PC-9 (cell line): ENCODE measurements at regions not wholly inside any gene's neighbourhood (a gene's known extent, or its start where the extent isn't known, plus 50 kb on each side); places are given as distances from the start of the nearest gene placed in this dataset.
A peak's percentile ranks its signal among the peaks of the same experiment; 100 is the strongest.

Source experiments
- BruUV-seq: library from RNA; stranded (reverse); fragments of 400-500 nt; replicated peaks from 2 replicates; lab custom pipeline; 2021; lab: Mats Ljungman, UMichigan
- CTCF ChIA-PET: fragments of 300-600 bp; sonication (Branson Sonifier 250); formaldehyde crosslinking; loops from one replicate; lab custom pipeline; 2022; ENCODE audit warnings: antibody characterized with exemption; lab: Charles Lee
- POLR2A ChIA-PET: fragments of 300-600 bp; sonication (Branson Sonifier 250); formaldehyde crosslinking; loops from one replicate; lab custom pipeline; 2022; ENCODE audit warnings: antibody characterized with exemption; ENCODE audit not compliant: unreplicated experiment; lab: Charles Lee
- DNase-seq, 2 experiments: peaks; one replicate each; pipeline versions ENCODE4 v3.0.0 to v3.0.0-alpha.2; 2015 to 2022; ENCODE audit warnings: mixed read lengths in 1 of 2
- H2AFZ ChIP-seq: fragments of 200-600 bp; sonication (generic); 2 replicates; pipeline ENCODE4 v1.8.1; 2017; ENCODE audit warnings: antibody characterized with exemption
- H3F3A ChIP-seq: fragments of 200-600 bp; sonication (generic); 2 replicates; pipeline ENCODE4 v1.8.1; 2017; ENCODE audit warnings: antibody characterized with exemption, mild to moderate bottlenecking, low read depth; ENCODE audit not compliant: insufficient read depth
- H3K27ac ChIP-seq: fragments of 200-600 bp; sonication (generic); 2 replicates; pipeline ENCODE4 v1.6.1; 2016; ENCODE audit warnings: mixed run types
- H3K27me3 ChIP-seq: fragments of 200-600 bp; sonication (generic); 2 replicates; pipeline ENCODE4 v1.6.1; 2016; ENCODE audit warnings: low read depth, mixed run types; ENCODE audit not compliant: insufficient read depth
- H3K36me3 ChIP-seq: fragments of 200-600 bp; sonication (generic); 2 replicates; pipeline ENCODE4 v1.6.1; 2016; ENCODE audit warnings: low read depth, mixed run types
- H3K4me1 ChIP-seq: fragments of 200-600 bp; sonication (generic); replicated peaks from 2 replicates; pipeline ENCODE4 v1.6.1; 2016; ENCODE audit warnings: mixed run types; ENCODE audit not compliant: insufficient read depth
- H3K4me2 ChIP-seq: fragments of 200-600 bp; sonication (generic); 2 replicates; pipeline ENCODE4 v1.6.1; 2017; ENCODE audit warnings: mixed run types
- H3K4me3 ChIP-seq: fragments of 200-600 bp; sonication (generic); 2 replicates; pipeline ENCODE4 v1.6.1; 2016; ENCODE audit warnings: mixed run types
- H3K79me2 ChIP-seq: fragments of 200-600 bp; sonication (generic); 2 replicates; pipeline ENCODE4 v1.6.1; 2017; ENCODE audit warnings: low read depth, mixed run types
- H3K9me2 ChIP-seq: fragments of 200-600 bp; sonication (generic); 2 replicates; pipeline ENCODE4 v1.8.1; 2017; ENCODE audit warnings: mild to moderate bottlenecking; ENCODE audit not compliant: insufficient read depth
- H3K9me3 ChIP-seq: fragments of 200-600 bp; sonication (generic); 2 replicates; pipeline ENCODE4 v1.8.1; 2016; ENCODE audit warnings: low read depth; ENCODE audit not compliant: insufficient read depth
- H4K20me1 ChIP-seq: fragments of 200-600 bp; sonication (generic); 2 replicates; pipeline ENCODE4 v1.8.1; 2017; ENCODE audit not compliant: insufficient read depth
- CTCF ChIP-seq: fragments of 200-600 bp; sonication (generic); conservative IDR thresholded peaks from 2 replicates; pipeline ENCODE4 v1.6.1; 2017; ENCODE audit warnings: mixed run types, antibody characterized with exemption, mild to moderate bottlenecking, moderate library complexity
- EZH2 ChIP-seq: fragments of 200-600 bp; sonication (generic); IDR thresholded peaks from 2 replicates; pipeline ENCODE4 v1.8.0; 2017; ENCODE audit warnings: antibody characterized with exemption, low read depth
- intact Hi-C: fragments of 100-400 bp; cut with micrococcal nuclease; formaldehyde crosslinking; loops from one replicate; pipeline ENCODE4 v1.10.0; 2022; ENCODE audit not compliant: unreplicated experiment

- Histone ChIP-seq H3K4me2 (no peak overlapping the region), H2AFZ (no peak overlapping the region), H3K36me3 (no peaks in the 10 kb centered on the region), H3F3A (no peaks in the 10 kb centered on the region), H3K27ac (no peak overlapping the region), H3K4me3 (no peak overlapping the region), H3K9me3 (no peaks in the 10 kb centered on the region), H3K79me2 (no peaks in the 10 kb centered on the region), H4K20me1 (no peaks in the 10 kb centered on the region), H3K9me2 (peaks cover 8% of the 10 kb centered on the region; the same call in 1 of the 2 replicates), H3K27me3 (no peaks in the 10 kb centered on the region), H3K4me1 (no peaks in the 10 kb centered on the region)
- POLR2A ChIA-PET = no interaction called here
- TF ChIP-seq EZH2 = no peak
- TF ChIP-seq CTCF = no peak
- intact Hi-C loops = no loop called here
- no TSS peak for BruUV-seq
- CTCF ChIA-PET = no interaction called here
- no peak for DNase-seq
Observed at GRCh38 chr1:103371234-103371633, 154.3 kb upstream of the RNPC3 start.

- no peaks in the 10 kb centered on the region for H3K36me3 ChIP-seq
- H3K79me2 ChIP-seq = no peaks in the 10 kb centered on the region
- 0 out of 2 replicates have a peak, but pooled peaks cover 5% of the 10 kb centered on the region for H3F3A ChIP-seq
- CTCF ChIA-PET = no interaction called here
- no TSS peak for BruUV-seq
- POLR2A ChIA-PET = no interaction called here
- peak overlapping the region; percentile 34; the same call in 1 of the 2 replicates for H2AFZ ChIP-seq
- no peaks in the 10 kb centered on the region for H4K20me1 ChIP-seq
- intact Hi-C loops = no loop called here
- H3K27ac ChIP-seq = no peak overlapping the region
- H3K4me3 ChIP-seq = no peak overlapping the region
- H3K9me2 ChIP-seq = no peaks in the 10 kb centered on the region
- no peaks in the 10 kb centered on the region for H3K27me3 ChIP-seq
- no peak for TF ChIP-seq EZH2
- TF ChIP-seq CTCF = no peak
- DNase-seq = no peak
- no peaks in the 10 kb centered on the region for H3K4me1 ChIP-seq
- no peak overlapping the region for H3K4me2 ChIP-seq
- H3K9me3 ChIP-seq = no peaks in the 10 kb centered on the region
Observed at GRCh38 chr1:103367186-103367585, 158.3 kb upstream of the RNPC3 start.

GRCh38 chr1:103365860-103366569, 159.5 kb upstream of the RNPC3 start:
- CTCF ChIA-PET = no interaction called here

More at GRCh38 chr1:103365860-103366569, 159.5 kb upstream of the RNPC3 start:
- Histone ChIP-seq H3K9me2 (no peaks in the 10 kb centered on the region), H4K20me1 (no peaks in the 10 kb centered on the region), H3K79me2 (no peaks in the 10 kb centered on the region), H2AFZ (no peak overlapping the region), H3K27ac (no peak overlapping the region), H3F3A (0 out of 2 replicates have a peak, but pooled peaks cover 5% of the 10 kb centered on the region), H3K4me2 (no peak overlapping the region), H3K4me1 (no peaks in the 10 kb centered on the region), H3K4me3 (no peak overlapping the region), H3K9me3 (no peaks in the 10 kb centered on the region), H3K36me3 (no peaks in the 10 kb centered on the region), H3K27me3 (no peaks in the 10 kb centered on the region)
- no TSS peak for BruUV-seq
- no peak for DNase-seq
- TF ChIP-seq EZH2 = no peak
- TF ChIP-seq CTCF = no peak
- POLR2A ChIA-PET = no interaction called here
- intact Hi-C loops = no loop called here
